K562 (cell line): ENCODE measurements at regions not wholly inside any gene's neighbourhood (a gene's known extent, or its start where the extent isn't known, plus 50 kb on each side); places are given as distances from the start of the nearest gene placed in this dataset.

Source experiments
- CBX5 ChIP-seq: IDR thresholded peaks from 2 replicates; pipeline ENCODE4 v1.6.1; 2014; ENCODE audit warnings: low read depth, borderline replicate concordance
- CTCF ChIP-seq, 3 experiments: IDR thresholded peaks in 2 of 3; conservative IDR thresholded peaks in 1 of 3; 2 replicates each; pipeline ENCODE4 v1.5.1; 2011 to 2012; ENCODE audit warnings: low read length in 3 of 3, mild to moderate bottlenecking in 3 of 3, control low read depth in 2 of 3, improper control_type of control experiment in 1 of 3, inconsistent platforms in 1 of 3, low read depth in 1 of 3, mixed read lengths in 1 of 3, moderate library complexity in 1 of 3; ENCODE audit not compliant: insufficient read depth in 2 of 3
- DLX4 ChIP-seq: fragments of 250-450 bp; sonication (Bioruptor Pico); IDR thresholded peaks from 2 replicates; pipeline ENCODE4 v1.6.1; 2021; ENCODE audit warnings: mild to moderate bottlenecking
- HMG20B ChIP-seq: fragments of 250-450 bp; sonication (Bioruptor Pico); IDR thresholded peaks from 2 replicates; pipeline ENCODE4 v1.5.0; 2021; ENCODE audit warnings: mild to moderate bottlenecking
- NCOA6 ChIP-seq: fragments of 450-650 bp; IDR thresholded peaks from 2 replicates; pipeline ENCODE4 v1.6.1; 2017; ENCODE audit warnings: mild to moderate bottlenecking
- NFYB ChIP-seq: IDR thresholded peaks from 2 replicates; pipeline ENCODE4 v1.6.1; 2011; ENCODE audit warnings: mild to moderate bottlenecking, moderate library complexity; ENCODE audit not compliant: insufficient read length; ENCODE audit errors: extremely low read depth
- TARDBP ChIP-seq: fragments of 450-650 bp; IDR thresholded peaks from 2 replicates; pipeline ENCODE4 v1.6.1; 2016
- USF1 ChIP-seq: sonication (generic); formaldehyde crosslinking; IDR thresholded peaks from 2 replicates; pipeline ENCODE4 v1.9.0; 2022; ENCODE audit warnings: mild to moderate bottlenecking, missing genetic modification reagents
- ZNF12 ChIP-seq: sonication (generic); formaldehyde crosslinking; IDR thresholded peaks from 2 replicates; pipeline ENCODE4 v1.4.0; 2020; ENCODE audit warnings: mild to moderate bottlenecking, missing genetic modification reagents
- ZNF561 ChIP-seq: fragments of 450-650 bp; formaldehyde crosslinking; conservative IDR thresholded peaks from 2 replicates; pipeline ENCODE4 v1.4.0; 2020; ENCODE audit warnings: mild to moderate bottlenecking, moderate library complexity

GRCh38 chr2:36277881-36278523 is 77.6 kb upstream of the CRIM1 start:
- TF ChIP-seq CTCF (IDR thresholded peaks at IDR 0.05 in 2 of 3, conservative IDR thresholded peaks at IDR 0.05 in 1 of 3; ENCODE audit: insufficient read depth in 2 of 3, low read depth in 1 of 3, low read length in 3 of 3): no peak
- TF ChIP-seq TARDBP: no peak
- TF ChIP-seq CBX5: no peak
- no peak for TF ChIP-seq DLX4
- TF ChIP-seq ZNF561: no peak
- no peak for TF ChIP-seq USF1
- TF ChIP-seq ZNF12 (CRISPR knock-in tag): no peak
- TF ChIP-seq NFYB: no peak
- no peak for TF ChIP-seq NCOA6
- no peak for TF ChIP-seq HMG20B (CRISPR knock-in tag)
